GM12873 (cell line): ENCODE measurements at regions not wholly inside any gene's neighbourhood (a gene's known extent, or its start where the extent isn't known, plus 50 kb on each side); places are given as distances from the start of the nearest gene placed in this dataset.

ENCODE experiments used
- CTCF ChIP-seq: IDR thresholded peaks from 2 replicates; pipeline ENCODE4 v1.5.1; 2012; ENCODE audit warnings: low read depth, mild to moderate bottlenecking, moderate library complexity, low read length, control low read depth; ENCODE audit not compliant: insufficient read depth; ENCODE audit errors: missing control alignments

- no peak for TF ChIP-seq CTCF
These were observed 74.8 kb upstream of the CDK1 start for GRCh38 chr10:60703266-60704041.

- TF ChIP-seq CTCF, result no peak
These were observed 90.6 kb upstream of the CDK1 start for GRCh38 chr10:60687679-60688078.

GRCh38 chr10:60684091-60684490, 94.2 kb upstream of the CDK1 start:
- no peak for TF ChIP-seq CTCF

- no peak for TF ChIP-seq CTCF
These were observed 97.2 kb upstream of the CDK1 start for GRCh38 chr10:60681103-60681502.

GRCh38 chr10:60679388-60679990, 98.8 kb upstream of the CDK1 start:
- TF ChIP-seq CTCF, result no peak

- TF ChIP-seq CTCF, result no peak
These were observed 99.3 kb upstream of the CDK1 start for GRCh38 chr10:60678978-60679377.

- TF ChIP-seq CTCF, result no peak
These were observed 100.6 kb upstream of the CDK1 start for GRCh38 chr10:60677531-60678129.
